Esophagus squamous epithelium (tissue), 4 donors: ENCODE measurements at regions not wholly inside any gene's neighbourhood (a gene's known extent, or its start where the extent isn't known, plus 50 kb on each side); places are given as distances from the start of the nearest gene placed in this dataset.
"Not testable (repeated sequence)": the region's sequence is repeated elsewhere in the genome, so short reads cannot be mapped to it uniquely, and the experiment has no call there.

Experiments
- POLR2A ChIP-seq, 4 donors: fragments of 450-650 bp; IDR thresholded peaks; one replicate each; pipeline ENCODE4 v1.6.1; 2017; ENCODE audit warnings: antibody characterized with exemption in 4 of 4, mild to moderate bottlenecking in 4 of 4, moderate library complexity in 3 of 4
- TF ChIP-seq, protein P1 (sequence below), 6 experiments: fragments of 450-650 bp in 4 of 6; fragments of 200-600 bp in 2 of 6; sonication (generic) in 2 of 6; IDR thresholded peaks; one replicate each; pipeline ENCODE4 v1.5.1; 2016 to 2019; ENCODE audit warnings: antibody characterized with exemption in 6 of 6, mild to moderate bottlenecking in 4 of 6, moderate library complexity in 4 of 6

DNA sequence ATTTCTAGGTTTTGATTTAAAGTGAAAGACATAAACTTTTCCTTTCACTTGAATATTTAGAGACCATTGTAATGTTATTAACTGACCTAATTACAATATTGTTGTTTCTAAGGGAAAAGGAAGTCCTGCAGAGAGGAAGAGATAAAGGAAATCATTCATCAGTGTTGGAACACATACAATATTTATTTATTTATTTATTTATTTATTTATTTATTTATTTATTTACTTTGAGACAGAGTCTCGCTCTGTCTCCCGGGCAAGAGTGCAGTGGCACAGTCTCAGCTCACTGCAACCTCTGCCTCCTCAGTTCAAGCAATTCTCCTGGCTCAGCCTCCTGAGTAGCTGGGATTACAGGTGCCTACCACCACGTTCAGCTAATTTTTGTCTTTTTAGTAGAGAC is 668.6 kb upstream of the NEGR1 start:
- not testable (repeated sequence) for TF ChIP-seq POLR2A (IDR thresholded peaks at IDR 0.05)
- TF ChIP-seq, protein P1, sequence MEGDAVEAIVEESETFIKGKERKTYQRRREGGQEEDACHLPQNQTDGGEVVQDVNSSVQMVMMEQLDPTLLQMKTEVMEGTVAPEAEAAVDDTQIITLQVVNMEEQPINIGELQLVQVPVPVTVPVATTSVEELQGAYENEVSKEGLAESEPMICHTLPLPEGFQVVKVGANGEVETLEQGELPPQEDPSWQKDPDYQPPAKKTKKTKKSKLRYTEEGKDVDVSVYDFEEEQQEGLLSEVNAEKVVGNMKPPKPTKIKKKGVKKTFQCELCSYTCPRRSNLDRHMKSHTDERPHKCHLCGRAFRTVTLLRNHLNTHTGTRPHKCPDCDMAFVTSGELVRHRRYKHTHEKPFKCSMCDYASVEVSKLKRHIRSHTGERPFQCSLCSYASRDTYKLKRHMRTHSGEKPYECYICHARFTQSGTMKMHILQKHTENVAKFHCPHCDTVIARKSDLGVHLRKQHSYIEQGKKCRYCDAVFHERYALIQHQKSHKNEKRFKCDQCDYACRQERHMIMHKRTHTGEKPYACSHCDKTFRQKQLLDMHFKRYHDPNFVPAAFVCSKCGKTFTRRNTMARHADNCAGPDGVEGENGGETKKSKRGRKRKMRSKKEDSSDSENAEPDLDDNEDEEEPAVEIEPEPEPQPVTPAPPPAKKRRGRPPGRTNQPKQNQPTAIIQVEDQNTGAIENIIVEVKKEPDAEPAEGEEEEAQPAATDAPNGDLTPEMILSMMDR (IDR thresholded peaks at IDR 0.05): not testable (repeated sequence)
